B cell (primary cell): ENCODE measurements at regions not wholly inside any gene's neighbourhood (a gene's known extent, or its start where the extent isn't known, plus 50 kb on each side); places are given as distances from the start of the nearest gene placed in this dataset.

Experiments used
- ATAC-seq: fragments of 200-7000 bp; cut with Tn5 transposase; one replicate; pipeline ENCODE4 v1.10.0; 2021; ENCODE audit warnings: low read depth, mild to moderate bottlenecking, moderate number of reproducible peaks, moderate library complexity
- CTCF ChIA-PET: fragments of 350-600 bp; sonication (Branson Sonifier 250); formaldehyde crosslinking; loops from one replicate; lab custom pipeline; 2021; ENCODE audit warnings: antibody characterized with exemption, inconsistent platforms; lab: Charles Lee
- POLR2A ChIA-PET: fragments of 350-600 bp; sonication (Branson Sonifier 250); formaldehyde crosslinking; loops from one replicate; lab custom pipeline; 2021; ENCODE audit warnings: antibody characterized with exemption; lab: Charles Lee
- DNase-seq: peaks from one replicate; pipeline ENCODE4 v3.0.0; 2013
- H2AFZ ChIP-seq: 2 replicates; pipeline ENCODE4 v1.6.1; 2012; ENCODE audit warnings: mild to moderate bottlenecking, low read depth, low read length; ENCODE audit not compliant: insufficient read depth, poor library complexity, severe bottlenecking
- H3K27ac ChIP-seq, 2 donors: 1 replicate in 1 of 2; 2 replicates in 1 of 2; pipeline ENCODE4 v1.5.1; 2012 to 2013; ENCODE audit warnings: low read length in 2 of 2, mild to moderate bottlenecking in 2 of 2, moderate library complexity in 1 of 2
- H3K27me3 ChIP-seq, 4 experiments: fragments of 200-600 bp in 1 of 4; sonication (generic) in 1 of 4; replicated peaks in 1 of 4; 1 replicate in 2 of 4; 2 replicates in 2 of 4; pipeline versions ENCODE4 v1.6.1 to v1.7.0; 2013 to 2016; ENCODE audit warnings: low read length in 3 of 4, mild to moderate bottlenecking in 2 of 4, mixed read lengths in 1 of 4, moderate library complexity in 1 of 4; ENCODE audit not compliant: insufficient read depth in 4 of 4, control insufficient read depth in 3 of 4; ENCODE audit errors: control extremely low read depth in 1 of 4
- H3K36me3 ChIP-seq, 2 experiments: replicated peaks in 1 of 2; 1 replicate in 1 of 2; 2 replicates in 1 of 2; pipeline versions ENCODE4 v1.6.1 to v1.7.1; 2013; ENCODE audit warnings: low read length in 1 of 2; ENCODE audit not compliant: insufficient read depth in 2 of 2, control insufficient read depth in 1 of 2; ENCODE audit errors: control extremely low read depth in 1 of 2, extremely low read depth in 1 of 2
- H3K4me1 ChIP-seq, 2 donors: fragments of 200-600 bp in 1 of 2; sonication (generic) in 1 of 2; 1 replicate in 1 of 2; 2 replicates in 1 of 2; pipeline versions ENCODE4 v1.5.1 to v1.6.1; 2013 to 2017; ENCODE audit warnings: low read length in 2 of 2; ENCODE audit not compliant: control insufficient read depth in 2 of 2, insufficient read depth in 2 of 2
- H3K4me2 ChIP-seq: replicated peaks from 2 replicates; pipeline ENCODE3; 2012; ENCODE audit warnings: mild to moderate bottlenecking, low read depth, low read length; ENCODE audit not compliant: poor library complexity, severe bottlenecking
- H3K4me3 ChIP-seq, 5 experiments: fragments of 200-600 bp in 1 of 5; sonication (generic) in 1 of 5; 1 replicate in 3 of 5; 2 replicates in 2 of 5; pipeline versions ENCODE4 v1.5.1 to v1.7.0; 2011 to 2016; ENCODE audit warnings: low read length in 4 of 5, mild to moderate bottlenecking in 4 of 5, low read depth in 2 of 5, control low read depth in 1 of 5, moderate library complexity in 1 of 5; ENCODE audit not compliant: insufficient read depth in 1 of 5; ENCODE audit errors: control extremely low read depth in 1 of 5, extremely low read depth in 1 of 5
- H3K79me2 ChIP-seq: fragments of 200-600 bp; sonication (generic); one replicate; pipeline ENCODE4 v1.6.0; 2016; ENCODE audit warnings: low read length; ENCODE audit not compliant: control insufficient read depth, insufficient read depth
- H3K9ac ChIP-seq: fragments of 200-600 bp; sonication (generic); 2 replicates; pipeline ENCODE4 v1.6.1; 2017; ENCODE audit warnings: mild to moderate bottlenecking, low read length, moderate library complexity
- H3K9me3 ChIP-seq, 3 donors: one replicate each; pipeline versions ENCODE4 v1.6.1 to v1.7.1; 2013; ENCODE audit warnings: low read length in 2 of 3; ENCODE audit not compliant: control insufficient read depth in 2 of 3, insufficient read depth in 1 of 3; ENCODE audit errors: control extremely low read depth in 1 of 3
- H4K20me1 ChIP-seq: 2 replicates; pipeline ENCODE4 v1.6.0; 2012; ENCODE audit warnings: mild to moderate bottlenecking, low read length; ENCODE audit not compliant: insufficient read depth, control insufficient read depth, poor library complexity, severe bottlenecking
- H3K27ac Mint-ChIP-seq: one replicate; pipeline ENCODE4 v1.8.0; 2021; ENCODE audit warnings: mixed read lengths
- H3K27me3 Mint-ChIP-seq: one replicate; pipeline ENCODE4 v1.8.0; 2021; ENCODE audit warnings: mixed read lengths
- H3K4me1 Mint-ChIP-seq: one replicate; pipeline ENCODE4 v1.8.0; 2021; ENCODE audit warnings: mixed read lengths
- H3K4me3 Mint-ChIP-seq: one replicate; pipeline ENCODE4 v1.8.0; 2021; ENCODE audit warnings: mixed read lengths
- H3K9me3 Mint-ChIP-seq: one replicate; pipeline ENCODE4 v1.8.0; 2022; ENCODE audit warnings: mixed read lengths; ENCODE audit not compliant: insufficient read depth
- EZH2 ChIP-seq: IDR thresholded peaks from 2 replicates; pipeline ENCODE4 v1.6.1; 2012; ENCODE audit warnings: borderline replicate concordance, low read depth, mild to moderate bottlenecking, moderate library complexity, low read length; ENCODE audit not compliant: insufficient read depth, poor library complexity, severe bottlenecking
- WGBS: methylation state at CpG from one replicate; pipeline ENCODE4 v1.1.5; 2013; ENCODE audit warnings: missing lambda C conversion rate; ENCODE audit not compliant: insufficient coverage; 5-methylcytosine and 5-hydroxymethylcytosine counted together
- intact Hi-C: fragments of 100-400 bp; cut with micrococcal nuclease; formaldehyde crosslinking; loops from one replicate; pipeline ENCODE4 v1.10.0; 2022
- TF ChIP-seq, protein P1 (sequence below): fragments of 200-600 bp; IDR thresholded peaks from one replicate; pipeline ENCODE4 v1.8.0; 2022; ENCODE audit warnings: antibody characterized with exemption, mild to moderate bottlenecking

- Histone ChIP-seq H3K9ac (no peak overlapping the region), H2AFZ (no peak overlapping the region), H3K4me1 (no peaks in the 10 kb centered on the region), H3K79me2 (no peaks in the 10 kb centered on the region), H3K27ac (no peak overlapping the region), H3K4me2 (no peak overlapping the region), H3K9me3 (no peaks in the 10 kb centered on the region), H3K27me3 (no peaks in the 10 kb centered on the region), H3K36me3 (no peaks in the 10 kb centered on the region), H4K20me1 (no peaks in the 10 kb centered on the region), H3K4me3 (no peak overlapping the region)
- ATAC-seq = no peak
- no peaks in the 10 kb centered on the region for H3K9me3 Mint-ChIP-seq
- ChIA-PET CTCF (interaction anchor here (0.6 to 0.9 kb wide), 2 partner anchors 173 to 531 kb away, joined by 3 read pairs; no protein-coding TSS in a partner anchor), POLR2A (no interaction called here)
- H3K27me3 Mint-ChIP-seq = no peaks in the 10 kb centered on the region
- TF ChIP-seq, protein P1, sequence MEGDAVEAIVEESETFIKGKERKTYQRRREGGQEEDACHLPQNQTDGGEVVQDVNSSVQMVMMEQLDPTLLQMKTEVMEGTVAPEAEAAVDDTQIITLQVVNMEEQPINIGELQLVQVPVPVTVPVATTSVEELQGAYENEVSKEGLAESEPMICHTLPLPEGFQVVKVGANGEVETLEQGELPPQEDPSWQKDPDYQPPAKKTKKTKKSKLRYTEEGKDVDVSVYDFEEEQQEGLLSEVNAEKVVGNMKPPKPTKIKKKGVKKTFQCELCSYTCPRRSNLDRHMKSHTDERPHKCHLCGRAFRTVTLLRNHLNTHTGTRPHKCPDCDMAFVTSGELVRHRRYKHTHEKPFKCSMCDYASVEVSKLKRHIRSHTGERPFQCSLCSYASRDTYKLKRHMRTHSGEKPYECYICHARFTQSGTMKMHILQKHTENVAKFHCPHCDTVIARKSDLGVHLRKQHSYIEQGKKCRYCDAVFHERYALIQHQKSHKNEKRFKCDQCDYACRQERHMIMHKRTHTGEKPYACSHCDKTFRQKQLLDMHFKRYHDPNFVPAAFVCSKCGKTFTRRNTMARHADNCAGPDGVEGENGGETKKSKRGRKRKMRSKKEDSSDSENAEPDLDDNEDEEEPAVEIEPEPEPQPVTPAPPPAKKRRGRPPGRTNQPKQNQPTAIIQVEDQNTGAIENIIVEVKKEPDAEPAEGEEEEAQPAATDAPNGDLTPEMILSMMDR = no peak
- no peak for TF ChIP-seq EZH2
- no peaks in the 10 kb centered on the region for H3K4me1 Mint-ChIP-seq
- H3K27ac Mint-ChIP-seq = no peak overlapping the region
- intact Hi-C loops = no loop called here
- no peak for DNase-seq
- no peak overlapping the region for H3K4me3 Mint-ChIP-seq
- 94% methylated on average over 5 of the region's 11 CpGs for WGBS
Observed at GRCh38 chr13:44715287-44716230, 139.4 kb upstream of the TSC22D1 start.
